RPMI7951 (cell line): ENCODE measurements at regions not wholly inside any gene's neighbourhood (a gene's known extent, or its start where the extent isn't known, plus 50 kb on each side); places are given as distances from the start of the nearest gene placed in this dataset.

Experiments
- DNase-seq: peaks from one replicate; pipeline ENCODE4 v3.0.0-alpha.2; 2012; ENCODE audit warnings: low read depth

- DNase-seq: peak; percentile 71
These were observed 104.6 kb upstream of the F3 start for GRCh38 chr1:94646141-94646643.

GRCh38 chr1:94644352-94644751 is 102.8 kb upstream of the F3 start:
- DNase-seq: no peak

GRCh38 chr1:94643819-94644218 is 102.3 kb upstream of the F3 start:
- no peak for DNase-seq

GRCh38 chr1:94642617-94643321 is 101.2 kb upstream of the F3 start:
- no peak for DNase-seq

GRCh38 chr1:94641990-94642389 is 100.4 kb upstream of the F3 start:
- no peak for DNase-seq

GRCh38 chr1:94640125-94640524 is 98.6 kb upstream of the F3 start:
- DNase-seq: no peak

GRCh38 chr1:94637121-94637520 is 95.6 kb upstream of the F3 start:
- DNase-seq: no peak

GRCh38 chr1:94636624-94637023 is 95.1 kb upstream of the F3 start:
- DNase-seq: no peak

- no peak for DNase-seq
These were observed 94.5 kb upstream of the F3 start for GRCh38 chr1:94636100-94636499.

GRCh38 chr1:94634977-94635416 is 93.4 kb upstream of the F3 start:
- peak; percentile 92 for DNase-seq

- no peak for DNase-seq
These were observed 91.5 kb upstream of the F3 start for GRCh38 chr1:94633051-94633450.

- no peak for DNase-seq
These were observed 88.0 kb upstream of the F3 start for GRCh38 chr1:94629259-94630181.

- DNase-seq: no peak
These were observed 86.9 kb upstream of the F3 start for GRCh38 chr1:94628499-94628843.

- no peak for DNase-seq
These were observed 86.4 kb upstream of the F3 start for GRCh38 chr1:94627771-94628498.

GRCh38 chr1:94624203-94624602 is 82.6 kb upstream of the F3 start:
- DNase-seq: no peak

- DNase-seq: no peak
These were observed 82.1 kb upstream of the F3 start for GRCh38 chr1:94623560-94624148.

GRCh38 chr1:94622757-94623156 is 81.2 kb upstream of the F3 start:
- peak; percentile 88 for DNase-seq

- DNase-seq: no peak
These were observed 80.2 kb upstream of the F3 start for GRCh38 chr1:94621802-94622201.

- DNase-seq: peak; percentile 74
These were observed 79.8 kb upstream of the F3 start for GRCh38 chr1:94621395-94621794.

- no peak for DNase-seq
These were observed 78.9 kb upstream of the F3 start for GRCh38 chr1:94620345-94621031.

GRCh38 chr1:94619731-94620130 is 78.2 kb upstream of the F3 start:
- no peak for DNase-seq
